Heart right ventricle (tissue), 16 donors: ENCODE measurements at regions not wholly inside any gene's neighbourhood (a gene's known extent, or its start where the extent isn't known, plus 50 kb on each side); places are given as distances from the start of the nearest gene placed in this dataset.

Source experiments
- ATAC-seq, 8 donors: fragments of 200-7000 bp; cut with Tn5 transposase; one replicate each; pipeline ENCODE4 v1.9.1; 2020; ENCODE audit warnings: mild to moderate bottlenecking in 8 of 8, moderate library complexity in 8 of 8, moderate number of reproducible peaks in 1 of 8
- DNase-seq, 2 donors: peaks; one replicate each; pipeline ENCODE4 v3.0.0-alpha.2; 2020
- H3K27ac ChIP-seq, 10 donors: fragments of 200-600 bp; sonication (generic) in 2 of 10; one replicate each; pipeline versions ENCODE4 v1.5.0 to v1.8.0; 2020 to 2022; ENCODE audit warnings: mild to moderate bottlenecking in 3 of 10
- H3K27me3 ChIP-seq, 7 donors: fragments of 200-600 bp; one replicate each; pipeline ENCODE4 v1.8.0; 2021 to 2022; ENCODE audit warnings: mild to moderate bottlenecking in 2 of 7
- H3K36me3 ChIP-seq, 9 donors: fragments of 200-600 bp; sonication (generic) in 1 of 9; one replicate each; pipeline versions ENCODE4 v1.5.0 to v1.8.0; 2020 to 2022; ENCODE audit warnings: mild to moderate bottlenecking in 2 of 9
- H3K4me1 ChIP-seq, 9 donors: fragments of 200-600 bp; sonication (generic) in 1 of 9; one replicate each; pipeline versions ENCODE4 v1.5.0 to v1.8.0; 2020 to 2022; ENCODE audit warnings: mild to moderate bottlenecking in 4 of 9
- H3K4me3 ChIP-seq, 10 donors: fragments of 200-600 bp; sonication (generic) in 2 of 10; one replicate each; pipeline versions ENCODE4 v1.5.0 to v1.8.0; 2020 to 2022; ENCODE audit warnings: mild to moderate bottlenecking in 7 of 10, moderate library complexity in 2 of 10
- H3K9me3 ChIP-seq, 11 donors: fragments of 200-600 bp in 10 of 11; sonication (generic) in 2 of 11; one replicate each; pipeline versions ENCODE4 v1.5.0 to v1.8.0; 2013 to 2022; ENCODE audit warnings: mild to moderate bottlenecking in 2 of 11, control low read depth in 1 of 11, moderate library complexity in 1 of 11
- WGBS, 2 donors: extraction: QIAGEN DNeasy Blood & Tissue Kit; methylation state at CpG; one replicate each; pipeline ENCODE4 v1.1.7; 2013; ENCODE audit warnings: inconsistent platforms in 1 of 2; 5-methylcytosine and 5-hydroxymethylcytosine counted together
- intact Hi-C, 10 donors: fragments of 100-400 bp; cut with DNase I; formaldehyde crosslinking; loops; one replicate each; pipeline versions ENCODE4 v1.11.1 to v1.14.2; 2022
- TF ChIP-seq, protein P1 (sequence below), 9 donors: fragments of 200-600 bp; sonication (generic) in 2 of 9; IDR thresholded peaks; one replicate each; pipeline versions ENCODE4 v1.5.0 to v1.8.0; 2021 to 2022; ENCODE audit warnings: antibody characterized with exemption in 9 of 9, mild to moderate bottlenecking in 5 of 9, moderate library complexity in 1 of 9
- donor health status: Arrhythmogenic right ventricular cardiomyopathy.
- donor health status: ischemic (EF 13 %, LVEDD 7.1; RV severe dilation, severe dysfunction).
- donor health status: healthy with polysubstance abuse.
- donor health status: DM: no; HTN: yes; CAD: no.
- donor health status: DM: no; HTN: no; CAD: no.
- donor health status: ischemic (EF 25% LVEDD 6.9; RV normal size, moderate dysfunction).
- donor health status: ischemic (EF 25% LVEDD 5.7; RV mildly dilated, moderate dysfunction).
- donor health status: healthy.
- donor health status: DM: yes; HTN: yes; CAD: no.
- donor health status: Ischemic cardiomyopathy.
- donor health status: ischemic (EF 35%, LVEDD 5.7; RV mildly dilated, moderate dysfunction).
- donor health status: nonischemic (EF 11% LVEDD 7.7; RV severe dilation, severe dysfunction).
- donor health status: DM: yes; HTN: yes; CAD: no.
- donor health status: PGD.
- donor health status: ischemic (EF 29% LVEDD 5.4; RV normal size, mild dysfunction).
- donor health status: nonischemic (EF 23%, LVEDD 6.1; RV moderate dilation, normal function).

DNA sequence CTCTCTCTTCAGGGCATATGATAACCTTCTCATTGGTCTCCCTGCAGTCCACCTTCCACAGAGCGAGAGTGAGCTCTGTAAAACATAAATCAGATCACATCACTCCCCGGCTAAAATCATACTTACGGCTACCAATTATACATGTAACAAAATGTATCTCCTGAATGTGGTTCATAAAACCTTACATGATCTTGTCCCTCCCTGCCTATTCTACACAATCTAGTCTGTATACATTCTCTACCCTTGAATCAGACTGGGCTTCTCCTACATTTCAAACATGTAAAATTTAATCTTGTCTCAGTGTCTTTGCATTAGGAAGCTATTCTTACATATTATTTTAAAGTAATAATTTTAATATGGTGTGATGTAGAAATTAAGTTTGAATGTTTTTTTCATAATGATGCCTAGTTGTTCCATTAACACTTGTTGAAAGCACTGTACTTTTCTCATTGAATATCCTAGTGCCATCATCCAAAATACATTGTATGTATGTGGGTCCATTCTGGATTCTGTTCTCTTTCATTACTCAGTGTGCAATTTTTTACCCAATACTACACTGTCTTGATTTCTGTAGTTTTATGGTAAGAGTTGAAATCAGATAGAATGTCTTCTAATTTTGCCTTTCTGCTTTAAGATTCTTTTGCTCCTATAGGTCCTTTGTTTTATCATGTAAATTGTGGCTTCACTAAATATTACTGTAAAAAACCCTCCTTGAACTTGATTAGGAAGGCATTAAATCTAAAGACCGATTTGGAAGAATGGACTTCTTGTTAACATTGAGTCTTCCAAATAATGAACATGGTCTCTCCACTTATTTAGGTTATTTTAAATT is 403.3 kb upstream of the EPHA7 start:
- Histone ChIP-seq H3K27me3 (no peaks in the 10 kb centered on the region), H3K27ac (no peak overlapping the region), H3K36me3 (no peaks in the 10 kb centered on the region), H3K4me1 (no peaks in the 10 kb centered on the region), H3K4me3 (no peak overlapping the region), H3K9me3 (peaks cover 0 to 6% (median 0%) of the 10 kb centered on the region in 11 donors)
- intact Hi-C loops = no loop called here
- DNase-seq (no peak), ATAC-seq (no peak)
- WGBS, 2 donors = 91% methylated on average over 4 of the region's 4 CpGs
- TF ChIP-seq, protein P1, sequence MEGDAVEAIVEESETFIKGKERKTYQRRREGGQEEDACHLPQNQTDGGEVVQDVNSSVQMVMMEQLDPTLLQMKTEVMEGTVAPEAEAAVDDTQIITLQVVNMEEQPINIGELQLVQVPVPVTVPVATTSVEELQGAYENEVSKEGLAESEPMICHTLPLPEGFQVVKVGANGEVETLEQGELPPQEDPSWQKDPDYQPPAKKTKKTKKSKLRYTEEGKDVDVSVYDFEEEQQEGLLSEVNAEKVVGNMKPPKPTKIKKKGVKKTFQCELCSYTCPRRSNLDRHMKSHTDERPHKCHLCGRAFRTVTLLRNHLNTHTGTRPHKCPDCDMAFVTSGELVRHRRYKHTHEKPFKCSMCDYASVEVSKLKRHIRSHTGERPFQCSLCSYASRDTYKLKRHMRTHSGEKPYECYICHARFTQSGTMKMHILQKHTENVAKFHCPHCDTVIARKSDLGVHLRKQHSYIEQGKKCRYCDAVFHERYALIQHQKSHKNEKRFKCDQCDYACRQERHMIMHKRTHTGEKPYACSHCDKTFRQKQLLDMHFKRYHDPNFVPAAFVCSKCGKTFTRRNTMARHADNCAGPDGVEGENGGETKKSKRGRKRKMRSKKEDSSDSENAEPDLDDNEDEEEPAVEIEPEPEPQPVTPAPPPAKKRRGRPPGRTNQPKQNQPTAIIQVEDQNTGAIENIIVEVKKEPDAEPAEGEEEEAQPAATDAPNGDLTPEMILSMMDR (IDR thresholded peaks at IDR 0.05) = no peak

DNA sequence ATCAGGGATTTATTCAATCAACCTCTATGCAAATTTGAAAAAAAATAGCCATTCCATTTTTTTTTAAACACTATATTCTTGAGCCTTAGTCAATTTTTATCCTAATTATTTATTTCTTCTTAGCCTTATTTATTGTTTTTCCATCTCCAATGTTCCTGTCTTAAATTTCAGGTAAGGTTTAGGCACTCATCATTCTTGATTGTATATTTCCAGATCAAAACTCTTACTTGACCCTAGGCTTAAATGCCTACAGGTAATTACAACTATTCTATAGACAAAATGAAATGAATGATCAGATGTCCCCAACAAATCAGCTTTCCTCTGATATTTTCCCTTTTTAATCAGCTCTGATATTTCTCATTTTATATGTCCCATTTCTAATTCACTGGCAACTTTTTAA is 402.6 kb upstream of the EPHA7 start:
- Histone ChIP-seq H3K27me3 (no peaks in the 10 kb centered on the region), H3K9me3 (peaks cover 0 to 6% (median 0%) of the 10 kb centered on the region in 11 donors), H3K4me3 (no peak overlapping the region), H3K4me1 (no peaks in the 10 kb centered on the region), H3K27ac (no peak overlapping the region), H3K36me3 (no peaks in the 10 kb centered on the region)
- TF ChIP-seq, protein P1 (IDR thresholded peaks at IDR 0.05) = no peak
- no peak for ATAC-seq
- intact Hi-C loops = no loop called here
- no peak for DNase-seq

DNA sequence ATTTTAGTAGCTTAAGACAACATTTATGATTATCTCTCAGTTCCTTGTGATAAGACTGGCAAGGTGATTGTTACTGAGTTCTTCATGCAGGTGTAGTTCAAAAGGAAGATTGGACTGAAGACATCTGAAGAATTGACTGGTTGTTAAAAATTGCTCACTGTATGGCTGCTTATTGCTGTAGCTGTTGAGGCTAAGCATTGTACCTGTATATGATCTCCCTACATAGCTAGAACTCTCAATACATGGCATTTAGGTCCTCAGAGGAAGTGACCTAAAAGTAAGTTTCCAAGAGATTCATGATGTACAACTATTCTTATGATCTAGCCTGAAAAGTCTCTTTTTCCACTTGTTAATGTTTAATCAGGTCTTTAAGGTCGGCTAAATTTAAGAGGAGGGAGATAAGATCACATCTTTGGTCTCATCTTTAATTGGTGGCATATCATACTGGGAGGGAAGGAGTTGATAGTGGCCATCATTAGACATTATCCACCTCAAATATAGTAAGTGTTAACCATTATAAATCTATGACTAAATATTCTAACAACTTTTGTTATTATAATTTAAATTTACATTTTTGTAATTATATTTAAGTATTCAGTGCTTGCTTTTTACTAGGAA is 401.2 kb upstream of the EPHA7 start:
- Histone ChIP-seq H3K9me3 (peaks cover 0 to 6% (median 0%) of the 10 kb centered on the region in 11 donors), H3K27ac (no peak overlapping the region), H3K4me3 (no peak overlapping the region), H3K27me3 (no peaks in the 10 kb centered on the region), H3K4me1 (no peaks in the 10 kb centered on the region), H3K36me3 (no peaks in the 10 kb centered on the region)
- WGBS, 2 donors = 48 to 58% methylated on average over 1 of the region's 1 CpG
- TF ChIP-seq, protein P1 (IDR thresholded peaks at IDR 0.05) = no peak
- no peak for ATAC-seq
- intact Hi-C loops = no loop called here
- no peak for DNase-seq

DNA sequence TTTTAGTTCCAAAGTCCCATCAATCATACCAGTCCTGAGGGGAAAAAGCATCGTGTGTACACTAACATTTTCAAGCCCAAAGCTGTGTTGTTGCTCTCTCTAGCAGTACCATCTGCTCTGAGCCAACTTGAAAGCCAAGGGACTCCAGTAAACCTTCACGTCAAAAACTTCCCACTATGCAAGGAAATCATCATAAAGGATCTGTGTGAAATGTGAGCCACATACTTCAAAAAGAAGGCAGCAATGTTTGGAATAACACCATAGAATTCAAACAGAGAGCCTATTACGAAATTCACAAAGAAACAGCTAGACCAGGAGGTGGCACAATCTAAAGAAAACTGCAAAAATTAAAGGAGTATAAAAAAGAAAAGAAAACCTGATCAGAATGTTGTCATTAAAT is 399.8 kb upstream of the EPHA7 start:
- 11 to 16% methylated on average over 3 of the region's 3 CpGs for WGBS, 2 donors
- DNase-seq (no peak), ATAC-seq (no peak)
- Histone ChIP-seq H3K36me3 (no peaks in the 10 kb centered on the region), H3K9me3 (peaks cover 0 to 5% (median 0%) of the 10 kb centered on the region in 11 donors), H3K27ac (no peak overlapping the region), H3K4me1 (no peaks in the 10 kb centered on the region), H3K27me3 (no peaks in the 10 kb centered on the region), H3K4me3 (no peak overlapping the region)
- TF ChIP-seq, protein P1 (IDR thresholded peaks at IDR 0.05) = no peak
- intact Hi-C loops = no loop called here
